Activated CD4-positive, alpha-beta T cell treated with anti-CD3 and anti-CD28 coated beads, Interleukin-2, amount 50 U/mL, for 48 hours (primary cell): ENCODE measurements at regions not wholly inside any gene's neighbourhood (a gene's known extent, or its start where the extent isn't known, plus 50 kb on each side); places are given as distances from the start of the nearest gene placed in this dataset.
"Not testable (repeated sequence)": the region's sequence is repeated elsewhere in the genome, so short reads cannot be mapped to it uniquely, and the experiment has no call there.

Experiments used
- DNase-seq, 2 experiments: peaks; one replicate each; pipeline ENCODE4 v3.0.0-alpha.2; 2020

DNA sequence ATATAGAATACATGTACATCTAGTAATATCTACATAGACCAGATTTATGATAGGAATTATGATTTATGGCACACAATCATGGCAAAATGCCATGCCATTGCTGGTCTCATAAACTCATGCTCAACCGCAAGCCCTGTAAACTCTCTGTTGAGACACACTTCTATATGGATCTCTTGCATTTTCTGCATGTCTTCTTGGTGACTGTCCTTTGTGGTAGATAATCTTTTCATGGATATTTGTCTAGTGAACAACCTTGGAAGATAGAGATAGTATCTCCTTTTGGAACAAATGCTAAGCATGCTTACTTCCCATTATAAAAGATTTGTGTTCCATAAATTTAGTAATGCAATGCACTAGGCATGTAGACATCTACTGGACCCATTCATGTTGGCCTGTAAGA lies 328.0 kb downstream of the NAF1 start:
- no peak for DNase-seq

- DNase-seq: no peak
Observed at GRCh38 chr4:162837679-162838078, 329.0 kb downstream of the NAF1 start.

DNA sequence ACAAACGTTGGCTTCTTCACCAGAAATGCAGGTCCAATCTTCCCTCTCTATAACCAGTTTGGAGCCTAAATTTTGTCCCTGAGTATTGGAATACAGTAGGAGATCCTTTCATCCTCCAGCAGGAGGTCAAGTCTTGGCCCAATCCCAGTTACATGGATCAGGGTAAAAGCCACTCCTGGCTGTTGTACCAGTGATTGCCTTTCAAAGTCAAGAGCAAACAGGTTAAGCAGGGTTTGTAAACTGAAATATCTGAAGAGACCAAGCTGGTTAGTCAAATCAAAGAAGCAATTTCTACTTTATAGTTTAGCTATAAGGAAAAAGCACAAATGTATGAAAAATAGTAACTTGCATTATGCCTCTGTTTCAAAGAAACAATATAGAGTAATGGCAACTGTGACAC lies 329.4 kb downstream of the NAF1 start:
- DNase-seq: no peak

GRCh38 chr4:162836773-162837172 lies 329.9 kb downstream of the NAF1 start:
- DNase-seq: no peak

DNA sequence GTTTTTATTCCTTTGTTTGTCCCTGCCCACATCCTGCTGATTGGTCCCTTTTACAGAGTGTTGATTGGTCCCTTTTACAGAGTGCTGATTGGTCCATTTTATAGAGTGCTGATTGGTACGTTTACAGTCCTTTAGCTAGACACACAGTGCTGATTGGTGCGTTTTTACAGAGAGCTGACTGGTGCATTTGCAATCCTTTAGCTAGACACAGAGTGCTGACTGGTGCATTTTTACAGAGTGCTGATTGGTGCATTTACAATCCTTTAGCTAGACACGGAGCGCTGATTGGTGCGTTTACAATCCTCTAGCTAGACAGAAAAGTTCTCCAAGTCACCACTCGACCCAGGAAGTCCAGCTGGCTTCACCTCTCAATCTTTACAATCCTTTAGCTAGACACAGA lies 330.4 kb downstream of the NAF1 start:
- DNase-seq: not testable (repeated sequence)

DNA sequence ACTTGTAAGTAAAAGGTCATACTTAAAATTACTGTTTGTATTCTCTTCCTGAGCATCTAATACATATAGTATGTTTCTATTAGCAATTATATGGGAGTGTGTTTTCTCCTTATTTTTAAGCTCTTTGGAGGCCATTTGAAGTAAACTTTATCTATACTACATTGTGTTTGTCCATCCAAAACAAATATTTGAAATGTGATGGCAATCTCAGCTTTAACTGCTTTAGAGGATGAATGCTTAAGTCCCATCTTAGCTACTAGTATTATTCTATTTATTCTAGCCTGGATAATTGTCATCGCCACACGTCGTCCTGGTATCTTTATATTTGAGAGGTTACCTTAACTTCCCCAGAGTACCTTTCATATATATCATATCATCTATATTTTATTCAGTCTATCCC lies 335.8 kb downstream of the NAF1 start:
- DNase-seq: no peak

DNA sequence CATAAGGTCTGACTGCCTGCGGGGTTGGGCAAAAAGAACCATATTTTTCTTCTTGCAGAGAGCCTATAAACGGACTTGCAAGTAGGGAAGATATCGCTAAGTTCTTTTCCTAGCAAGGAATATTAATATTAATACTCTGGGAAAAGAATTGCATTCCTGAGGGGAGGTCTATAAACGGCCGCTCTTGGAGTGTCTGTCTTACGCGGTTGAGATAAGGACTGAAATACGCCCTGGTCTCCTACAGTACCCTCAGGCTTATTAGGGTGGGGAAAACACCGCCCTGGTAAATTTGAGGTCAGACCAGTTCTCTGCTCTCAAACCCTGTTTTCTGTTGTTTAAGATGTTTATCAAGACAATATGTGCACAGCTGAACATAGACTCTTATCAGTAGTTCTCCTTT lies 349.3 kb downstream of the NAF1 start:
- not testable (repeated sequence) for DNase-seq

- no peak for DNase-seq
Observed at GRCh38 chr4:162804351-162804924, 362.3 kb downstream of the NAF1 start.

DNA sequence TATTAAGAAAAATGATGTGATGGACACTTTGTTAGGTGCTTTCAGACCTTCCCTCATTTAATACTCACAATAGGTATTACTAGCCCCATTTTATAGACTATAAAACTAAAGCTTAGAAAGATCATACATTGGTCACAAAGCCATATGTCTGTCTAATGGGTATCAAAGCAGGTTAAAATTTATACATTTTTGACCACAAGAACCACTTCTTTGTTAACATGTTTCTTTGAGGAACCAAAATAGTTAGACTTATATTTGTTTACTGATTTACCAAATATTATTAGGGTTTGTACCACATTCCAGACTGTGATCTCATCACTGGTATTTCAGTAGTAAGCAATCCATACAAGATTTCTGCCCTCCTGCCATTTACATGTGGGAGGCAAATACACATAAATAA lies 363.3 kb downstream of the NAF1 start:
- no peak for DNase-seq

GRCh38 chr4:162797108-162797507 lies 369.6 kb downstream of the NAF1 start:
- DNase-seq: no peak

DNA sequence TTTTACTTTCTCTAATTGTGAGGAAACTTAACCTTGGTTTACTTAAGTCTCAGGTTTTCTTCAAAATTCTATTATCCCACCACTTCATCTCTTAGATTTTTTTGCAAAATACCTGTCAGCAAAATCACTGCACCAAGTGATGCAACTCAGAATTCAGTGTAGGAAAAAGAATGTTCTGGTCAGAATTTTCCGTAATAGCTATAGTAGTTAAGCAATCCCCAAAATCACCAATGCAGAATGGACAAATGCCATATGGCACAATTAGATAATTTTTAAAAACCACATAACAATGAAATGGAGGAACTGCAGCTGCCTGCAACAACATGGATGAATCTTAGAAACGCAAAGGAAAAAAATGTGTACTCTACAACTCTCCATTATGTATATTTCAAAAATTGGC lies 373.1 kb downstream of the NAF1 start:
- no peak for DNase-seq

DNA sequence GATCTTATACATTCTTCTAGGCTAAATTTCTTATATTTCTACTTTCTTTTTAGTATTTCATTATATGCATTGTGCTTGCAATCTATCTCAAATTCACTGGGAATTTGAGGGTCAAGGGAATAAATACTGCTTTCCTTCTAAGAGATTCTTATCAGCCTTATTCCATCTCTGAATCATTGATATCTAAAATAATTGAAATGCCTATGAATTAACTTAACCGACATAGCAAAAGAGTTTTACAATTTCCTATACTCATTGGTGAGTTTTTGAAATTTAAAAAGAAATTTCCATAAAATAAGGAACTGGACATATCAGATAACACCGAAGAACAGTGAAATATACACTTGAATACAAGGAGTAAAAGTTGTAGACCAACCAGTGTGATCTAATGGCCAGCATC lies 373.7 kb downstream of the NAF1 start:
- DNase-seq: no peak

DNA sequence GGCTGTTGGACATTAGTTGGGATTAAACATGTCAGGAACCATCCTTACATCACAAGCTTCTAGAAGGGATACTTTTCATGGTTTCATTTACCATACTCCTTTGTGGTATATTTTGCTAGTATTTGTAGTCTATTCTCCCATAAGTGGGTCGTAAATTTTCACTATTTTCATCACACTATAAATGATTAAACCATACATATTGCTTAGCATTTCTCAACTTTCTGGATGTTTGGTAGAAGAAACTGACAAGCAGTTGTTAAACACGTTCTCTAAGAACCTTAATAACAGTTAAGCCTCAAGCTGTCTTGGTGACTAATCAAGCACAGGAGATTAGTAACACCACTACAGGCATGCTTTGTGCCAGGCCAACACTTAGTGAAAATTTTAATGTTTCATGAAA lies 375.5 kb downstream of the NAF1 start:
- DNase-seq: no peak

GRCh38 chr4:162787120-162787519 lies 379.6 kb downstream of the NAF1 start:
- DNase-seq: no peak

GRCh38 chr4:162782778-162783525 lies 383.7 kb downstream of the NAF1 start:
- no peak for DNase-seq

DNA sequence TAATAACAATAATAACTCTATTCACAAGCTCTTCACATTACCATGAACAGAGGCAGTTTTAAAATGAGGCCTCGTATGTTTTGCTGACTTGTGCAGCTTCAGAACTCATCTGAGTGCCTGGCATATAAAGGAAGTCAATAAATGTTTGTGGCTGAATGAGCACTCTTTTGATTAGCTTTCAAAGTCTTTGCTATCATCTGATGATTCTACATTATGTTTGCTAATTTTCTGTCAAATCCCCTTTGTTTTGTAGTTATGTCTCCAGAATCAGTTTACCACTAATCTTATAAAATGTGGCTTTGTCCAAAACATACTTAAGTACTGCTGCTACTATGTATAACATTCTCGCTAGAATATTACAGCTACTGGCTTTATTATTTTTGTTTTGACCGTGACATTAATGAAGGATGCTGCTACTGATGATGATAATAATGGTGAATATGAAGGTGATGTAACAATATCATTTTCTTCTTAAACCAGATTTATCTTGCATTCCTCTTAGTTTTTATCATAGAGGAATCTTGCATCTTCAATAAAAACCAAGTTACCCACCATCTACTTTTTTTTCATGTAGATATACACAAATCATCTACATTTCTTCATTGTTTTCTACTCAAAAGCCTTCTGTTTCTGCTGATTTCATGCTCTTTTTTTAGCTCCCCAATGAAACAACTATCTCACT lies 384.5 kb downstream of the NAF1 start:
- DNase-seq: no peak

DNA sequence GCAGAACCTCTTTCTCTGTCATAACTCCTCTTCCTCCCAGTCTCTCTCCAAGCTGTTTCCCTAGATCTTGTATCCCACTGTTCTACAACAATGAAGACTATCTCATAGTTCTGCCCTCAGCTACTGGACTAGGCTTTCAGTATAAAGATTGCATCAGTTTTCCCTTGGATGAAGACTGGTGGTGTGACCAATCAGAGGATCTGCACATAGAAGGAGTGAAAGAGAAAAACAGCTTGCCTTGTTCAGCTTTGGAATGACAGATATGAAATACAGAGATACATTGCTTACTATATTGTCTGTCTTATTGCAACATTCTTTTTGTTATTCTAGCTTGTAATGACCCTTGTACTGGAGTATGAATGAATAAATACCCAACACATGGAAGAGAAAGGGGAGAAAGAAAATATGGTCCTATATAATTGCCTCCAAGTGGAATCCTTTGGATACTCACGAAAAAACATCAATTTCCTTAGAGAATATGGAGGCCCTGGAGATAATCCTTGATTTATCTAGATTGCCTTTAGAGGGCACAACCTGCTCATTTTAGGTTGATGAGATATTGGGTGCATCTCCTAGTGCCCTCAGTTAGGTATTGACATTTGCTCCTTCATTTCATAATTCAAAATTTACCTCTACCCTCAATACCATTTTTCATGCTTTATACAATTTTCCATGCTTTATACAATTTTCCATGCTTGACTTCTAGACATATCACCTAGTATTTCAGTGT lies 395.8 kb downstream of the NAF1 start:
- no peak for DNase-seq

DNA sequence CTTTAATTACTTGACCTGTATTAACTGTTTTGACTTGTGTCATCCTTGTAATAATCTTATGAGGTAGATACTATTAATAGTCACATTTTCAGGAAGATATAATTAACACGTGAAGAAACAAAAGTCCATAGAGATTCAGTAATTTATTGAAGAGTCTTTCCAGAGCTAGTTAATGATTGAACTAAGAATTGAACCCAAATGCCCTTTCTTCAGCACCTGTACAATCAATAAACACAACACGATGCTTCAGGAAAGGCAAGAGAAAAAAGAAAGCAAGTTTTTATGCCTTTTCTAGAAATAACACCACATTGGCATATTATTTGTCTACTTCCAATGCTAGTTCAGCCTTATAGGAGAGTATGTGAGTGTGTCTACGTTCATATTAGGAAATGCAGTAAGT lies 399.6 kb downstream of the NAF1 start:
- DNase-seq: no peak

GRCh38 chr4:162761965-162762364 lies 404.7 kb downstream of the NAF1 start:
- DNase-seq: no peak

GRCh38 chr4:162740228-162740627 lies 426.5 kb downstream of the NAF1 start:
- DNase-seq: not testable (repeated sequence)

GRCh38 chr4:162739596-162739995 lies 427.1 kb downstream of the NAF1 start:
- not testable (repeated sequence) for DNase-seq

GRCh38 chr4:162732876-162733275 lies 433.8 kb downstream of the NAF1 start:
- DNase-seq: no peak

DNA sequence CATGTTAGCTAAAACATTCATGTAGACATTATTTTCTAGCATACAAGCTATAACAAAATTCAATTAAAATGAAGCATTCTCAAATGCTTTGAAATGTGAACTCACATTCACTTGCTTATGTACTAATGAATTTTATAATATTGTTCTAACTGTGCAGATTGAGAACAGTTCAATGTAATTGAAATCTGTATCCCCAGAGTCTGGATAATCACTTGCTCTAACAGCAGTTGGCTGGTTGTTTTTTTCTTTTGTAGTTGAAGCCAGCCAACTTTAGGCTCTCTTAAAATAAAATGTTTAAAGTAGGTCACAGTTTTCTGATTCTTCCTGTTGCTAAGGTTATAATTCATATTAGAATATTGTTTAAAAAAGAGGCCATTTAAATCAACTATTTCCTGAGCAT lies 438.9 kb downstream of the NAF1 start:
- DNase-seq: no peak

DNA sequence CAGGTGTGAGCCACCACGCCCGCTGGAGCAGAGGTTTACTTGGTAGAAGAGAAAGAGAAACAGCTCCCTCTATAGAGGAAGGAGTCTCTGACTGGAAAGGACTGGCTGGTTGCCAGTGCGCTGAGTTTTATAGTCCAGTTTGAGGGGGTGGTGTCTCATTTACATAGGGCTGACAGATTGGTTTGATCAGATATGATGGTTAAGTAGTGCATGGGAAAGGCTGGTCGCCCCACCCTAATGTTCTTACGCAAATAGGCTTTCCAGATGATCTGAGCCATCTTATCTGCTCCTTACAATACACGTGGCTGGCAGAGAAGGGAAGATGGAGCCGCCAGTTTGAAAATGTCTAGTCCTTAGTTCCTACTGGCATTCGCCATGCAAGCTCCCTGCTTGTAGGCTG lies 439.5 kb downstream of the NAF1 start:
- DNase-seq: no peak
